GM21576 (cell line): ENCODE measurements at regions not wholly inside any gene's neighbourhood (a gene's known extent, or its start where the extent isn't known, plus 50 kb on each side); places are given as distances from the start of the nearest gene placed in this dataset.

ENCODE experiments used
- ATAC-seq: cut with Tn5 transposase; IDR thresholded peaks from one replicate; pipeline ENCODE4 v1.9.1; 2021; ENCODE audit warnings: mild to moderate bottlenecking, moderate library complexity; ENCODE audit not compliant: unreplicated experiment

DNA sequence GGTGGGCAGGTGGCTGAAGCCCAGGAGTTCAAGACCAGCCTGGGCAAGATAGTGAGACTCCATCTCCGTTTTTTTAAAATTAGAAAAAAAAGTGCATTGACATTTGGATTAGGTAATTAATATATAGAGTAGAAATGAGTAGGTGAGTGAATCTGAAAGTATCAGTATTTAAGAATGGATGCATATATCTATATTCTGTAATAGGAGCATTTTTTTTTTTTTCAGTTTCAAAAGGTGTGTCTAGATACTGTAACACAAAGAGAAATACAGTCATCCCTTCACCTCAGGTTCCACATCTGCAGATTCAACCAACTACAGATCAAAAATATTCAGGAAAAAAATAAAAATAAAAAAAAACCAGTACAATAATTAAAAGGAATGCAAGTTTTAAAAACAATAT lies 50.8 kb downstream of the RBM27 start:
- peak; percentile 41 for ATAC-seq

DNA sequence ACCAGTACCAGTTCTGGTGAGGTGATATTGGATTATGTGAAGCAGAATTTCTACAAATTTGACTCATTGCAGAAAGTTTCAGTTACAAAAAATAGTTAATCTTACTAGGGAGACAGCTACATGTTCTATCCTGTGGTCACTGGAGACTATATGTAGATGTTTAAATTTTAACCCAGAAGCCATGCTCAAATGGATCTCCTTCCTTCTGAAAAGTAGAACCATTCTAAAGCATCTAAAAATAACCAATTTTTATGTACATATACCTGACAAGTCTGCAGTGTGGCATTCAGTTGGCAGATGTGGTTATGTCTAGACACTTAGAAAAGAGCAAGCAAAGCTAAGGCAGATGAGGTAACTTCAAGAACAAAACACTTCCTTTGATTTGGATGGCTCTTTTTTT lies 65.5 kb upstream of the POU4F3 start:
- no peak for ATAC-seq

DNA sequence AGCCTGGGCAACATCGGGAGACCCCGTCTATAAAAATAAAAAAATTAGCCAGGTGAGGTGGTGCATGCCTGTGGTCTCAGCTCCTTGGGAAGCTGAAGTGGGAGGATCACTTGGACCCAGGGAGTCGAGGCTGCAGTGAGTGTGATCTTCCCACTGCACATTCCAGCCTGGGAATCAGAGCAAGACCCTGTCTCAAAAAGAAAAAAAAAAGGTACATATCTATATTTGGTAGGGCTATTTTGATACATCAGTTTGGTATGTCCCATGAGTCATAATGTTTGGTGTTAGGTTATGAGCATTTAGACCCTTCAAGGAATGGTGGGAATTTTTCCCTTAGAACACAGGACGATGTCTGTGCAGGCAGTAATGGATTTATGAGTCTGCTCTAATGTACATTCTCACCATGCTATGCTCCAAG lies 55.3 kb upstream of the POU4F3 start:
- no peak for ATAC-seq

DNA sequence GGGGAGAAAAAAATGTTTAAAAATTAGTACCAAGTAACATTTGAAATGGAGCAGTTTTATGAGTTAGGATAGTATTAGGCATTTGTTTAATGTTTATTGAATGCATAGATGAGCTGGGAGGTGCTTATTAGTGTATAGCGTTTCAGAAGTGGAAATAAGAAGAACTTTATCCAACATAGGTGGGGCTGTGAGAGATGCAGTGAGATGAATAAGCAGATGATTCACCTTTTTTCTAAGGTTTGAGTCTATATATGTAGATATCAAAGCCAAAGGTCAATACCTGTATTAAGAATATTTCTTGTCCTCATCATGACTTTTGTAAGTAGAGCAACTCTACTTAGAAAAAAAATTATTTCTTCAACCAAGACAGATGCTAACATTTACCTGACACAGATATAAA lies 54.6 kb upstream of the POU4F3 start:
- no peak for ATAC-seq
